H9 (cell line): ENCODE measurements at regions not wholly inside any gene's neighbourhood (a gene's known extent, or its start where the extent isn't known, plus 50 kb on each side); places are given as distances from the start of the nearest gene placed in this dataset.

ENCODE experiments used
- DNase-seq: peaks from one replicate; pipeline ENCODE4 v3.0.0-alpha.2; 2017
- H2AFZ ChIP-seq: one replicate; pipeline ENCODE4 v1.6.1; 2013; ENCODE audit warnings: mild to moderate bottlenecking, low read length, control low read depth, moderate library complexity
- H2AK5ac ChIP-seq: 2 replicates; pipeline ENCODE4 v1.6.1; 2013; ENCODE audit warnings: low read length, control low read depth, mixed read lengths; ENCODE audit not compliant: insufficient read length
- H2BK120ac ChIP-seq: one replicate; pipeline ENCODE4 v1.6.1; 2013; ENCODE audit warnings: low read depth, mild to moderate bottlenecking, low read length, control low read depth, inconsistent platforms; ENCODE audit not compliant: poor library complexity, severe bottlenecking
- H2BK12ac ChIP-seq: 2 replicates; pipeline ENCODE4 v1.6.1; 2013; ENCODE audit warnings: low read length, control low read depth, mixed read lengths, low read depth; ENCODE audit not compliant: insufficient read length
- H2BK15ac ChIP-seq: 2 replicates; pipeline ENCODE4 v1.6.1; 2013; ENCODE audit warnings: low read depth, low read length, control low read depth
- H2BK20ac ChIP-seq: one replicate; pipeline ENCODE4 v1.6.1; 2013; ENCODE audit warnings: low read depth, mild to moderate bottlenecking, low read length, control low read depth, inconsistent platforms; ENCODE audit not compliant: poor library complexity, severe bottlenecking
- H2BK5ac ChIP-seq: 2 replicates; pipeline ENCODE4 v1.6.1; 2013; ENCODE audit warnings: low read length, control low read depth, mixed read lengths; ENCODE audit not compliant: insufficient read length
- H3K14ac ChIP-seq: 2 replicates; pipeline ENCODE4 v1.6.1; 2013; ENCODE audit warnings: low read length, control low read depth; ENCODE audit not compliant: insufficient read depth
- H3K18ac ChIP-seq: 2 replicates; pipeline ENCODE4 v1.6.1; 2013; ENCODE audit warnings: low read depth, mild to moderate bottlenecking, mixed read lengths, low read length, control low read depth; ENCODE audit not compliant: insufficient read length
- H3K23ac ChIP-seq: 2 replicates; pipeline ENCODE4 v1.6.1; 2013; ENCODE audit warnings: low read length, control low read depth, mixed read lengths, low read depth; ENCODE audit not compliant: insufficient read length
- H3K23me2 ChIP-seq: 2 replicates; pipeline ENCODE4 v1.6.1; 2013; ENCODE audit warnings: low read depth, mild to moderate bottlenecking, mixed read lengths, low read length, control low read depth; ENCODE audit not compliant: insufficient read length, poor library complexity, severe bottlenecking
- H3K27ac ChIP-seq: 2 replicates; pipeline ENCODE4 v1.5.1; 2013; ENCODE audit warnings: low read length, control low read depth, mixed read lengths, low read depth; ENCODE audit not compliant: insufficient read length
- H3K27me3 ChIP-seq: 2 replicates; pipeline ENCODE4 v1.6.1; 2013; ENCODE audit warnings: low read length, control low read depth, inconsistent platforms; ENCODE audit not compliant: insufficient read depth
- H3K4ac ChIP-seq: 2 replicates; pipeline ENCODE4 v1.6.1; 2013; ENCODE audit warnings: low read depth, mild to moderate bottlenecking, control low read depth, inconsistent platforms, low read length, moderate library complexity
- H3K4me1 ChIP-seq: 2 replicates; pipeline ENCODE4 v1.6.1; 2013; ENCODE audit warnings: low read length, control low read depth, inconsistent platforms; ENCODE audit not compliant: insufficient read depth
- H3K4me2 ChIP-seq: 2 replicates; pipeline ENCODE4 v1.6.1; 2013; ENCODE audit warnings: low read length, control low read depth, mixed read lengths; ENCODE audit not compliant: insufficient read length, insufficient read depth
- H3K56ac ChIP-seq: 2 replicates; pipeline ENCODE4 v1.6.1; 2013; ENCODE audit warnings: low read depth, mild to moderate bottlenecking, mixed read lengths, low read length, control low read depth; ENCODE audit not compliant: insufficient read length
- H3K79me1 ChIP-seq: 2 replicates; pipeline ENCODE4 v1.6.1; 2013; ENCODE audit warnings: low read depth, mild to moderate bottlenecking, moderate library complexity, low read length, control low read depth, inconsistent platforms; ENCODE audit not compliant: insufficient read depth, poor library complexity, severe bottlenecking
- H3K79me2 ChIP-seq: 2 replicates; pipeline ENCODE4 v1.6.1; 2013; ENCODE audit warnings: low read length, control low read depth, inconsistent platforms; ENCODE audit not compliant: insufficient read depth
- H3K9ac ChIP-seq: 2 replicates; pipeline ENCODE4 v1.6.1; 2013; ENCODE audit warnings: low read length, control low read depth, mixed read lengths; ENCODE audit not compliant: insufficient read length; ENCODE audit errors: extremely low read depth
- H3K9me3 ChIP-seq: one replicate; pipeline ENCODE4 v1.6.1; 2013; ENCODE audit warnings: low read depth, low read length, inconsistent platforms; ENCODE audit not compliant: control insufficient read depth
- H3T11ph ChIP-seq: one replicate; pipeline ENCODE4 v1.6.1; 2013; ENCODE audit warnings: mild to moderate bottlenecking, low read length, control low read depth, inconsistent platforms
- H4K20me1 ChIP-seq: one replicate; pipeline ENCODE4 v1.6.1; 2013; ENCODE audit not compliant: control insufficient read depth, insufficient read length, insufficient read depth
- H4K5ac ChIP-seq: 2 replicates; pipeline ENCODE4 v1.6.1; 2013; ENCODE audit warnings: low read depth, mild to moderate bottlenecking, mixed read lengths, low read length, control low read depth; ENCODE audit not compliant: insufficient read length
- H4K8ac ChIP-seq: replicated peaks from 2 replicates; pipeline ENCODE4 v1.6.1; 2013; ENCODE audit warnings: low read length, control low read depth, mixed read lengths, low read depth; ENCODE audit not compliant: insufficient read length
- H4K91ac ChIP-seq: 2 replicates; pipeline ENCODE4 v1.6.1; 2013; ENCODE audit warnings: low read depth, mild to moderate bottlenecking, moderate library complexity, mixed read lengths, low read length, control low read depth; ENCODE audit not compliant: insufficient read length
- H3K27ac Mint-ChIP-seq, 3 experiments: 2 replicates in 2 of 3; 3 replicates in 1 of 3; pipeline ENCODE4 v1.8.0; 2020 to 2021; ENCODE audit warnings: mixed read lengths in 3 of 3, mild to moderate bottlenecking in 1 of 3, moderate library complexity in 1 of 3
- H3K27me3 Mint-ChIP-seq: 2 replicates; pipeline ENCODE4 v1.8.0; 2021; ENCODE audit warnings: low read depth, mild to moderate bottlenecking, moderate library complexity, mixed read lengths
- H3K36me3 Mint-ChIP-seq, 3 experiments: 2 replicates in 2 of 3; 3 replicates in 1 of 3; pipeline ENCODE4 v1.8.0; 2020 to 2021; ENCODE audit warnings: low read depth in 3 of 3, mixed read lengths in 3 of 3; ENCODE audit not compliant: insufficient read depth in 1 of 3
- H3K4me1 Mint-ChIP-seq, 2 experiments: 2 replicates each; pipeline ENCODE4 v1.8.0; 2020; ENCODE audit warnings: mixed read lengths in 2 of 2
- H3K4me3 Mint-ChIP-seq, 2 experiments: 2 replicates in 1 of 2; 3 replicates in 1 of 2; pipeline ENCODE4 v1.8.0; 2020 to 2021; ENCODE audit warnings: mild to moderate bottlenecking in 2 of 2, mixed read lengths in 2 of 2, moderate library complexity in 1 of 2
- H3K9me3 Mint-ChIP-seq, 2 experiments: 2 replicates in 1 of 2; 3 replicates in 1 of 2; pipeline ENCODE4 v1.8.0; 2020; ENCODE audit warnings: mild to moderate bottlenecking in 2 of 2, mixed read lengths in 2 of 2, moderate library complexity in 1 of 2
- CTCF ChIP-seq: fragments of 200-600 bp; sonication (generic); conservative IDR thresholded peaks from 3 replicates; pipeline ENCODE4 v1.8.0; 2021; ENCODE audit warnings: antibody characterized with exemption, mild to moderate bottlenecking
- WGBS: extraction: QIAGEN DNeasy Blood & Tissue Kit; methylation state at CpG from one replicate; pipeline ENCODE4 v1.1.7; 2013; ENCODE audit warnings: missing lambda C conversion rate, low lambda C conversion rate, mixed read lengths; ENCODE audit not compliant: insufficient read length; ENCODE audit errors: extremely low coverage; 5-methylcytosine and 5-hydroxymethylcytosine counted together

- Mint-ChIP-seq H3K9me3 (no peaks in the 10 kb centered on the region), H3K4me3 (no peak overlapping the region), H3K36me3 (no peaks in the 10 kb centered on the region), H3K4me1 (peaks cover 0 to 9% of the 10 kb centered on the region in 2 experiments; a peak in 1 of 4 replicates), H3K27ac (no peak overlapping the region), H3K27me3 (peaks cover 29% of the 10 kb centered on the region)
- no peak overlapping the region for H3K4me2 ChIP-seq
- no peaks in the 10 kb centered on the region for H3K79me1 ChIP-seq
- no peak overlapping the region for H4K5ac ChIP-seq
- H3K27me3 ChIP-seq: no peaks in the 10 kb centered on the region
- no peak for TF ChIP-seq CTCF
- H3K14ac ChIP-seq: no peak overlapping the region
- no peak overlapping the region for H2AFZ ChIP-seq
- H3K18ac ChIP-seq: no peak overlapping the region
- no peak overlapping the region for H2BK5ac ChIP-seq
- H3K9ac ChIP-seq: no peak overlapping the region
- no peak overlapping the region for H2BK15ac ChIP-seq
- H4K91ac ChIP-seq: no peak overlapping the region
- no CpG with 5 or more reads among the region's 6 CpGs for WGBS
- no peak overlapping the region for H2AK5ac ChIP-seq
- H4K8ac ChIP-seq: no peak overlapping the region
- no peak overlapping the region for H3K27ac ChIP-seq
- H2BK12ac ChIP-seq: no peak overlapping the region
- no peak overlapping the region for H3K56ac ChIP-seq
- no peak for DNase-seq
- H3K79me2 ChIP-seq: no peaks in the 10 kb centered on the region
- H3T11ph ChIP-seq: no peak overlapping the region
- no peak overlapping the region for H3K23ac ChIP-seq
- no peaks in the 10 kb centered on the region for H3K4me1 ChIP-seq
- no peaks in the 10 kb centered on the region for H3K23me2 ChIP-seq
- no peak overlapping the region for H2BK120ac ChIP-seq
- H3K9me3 ChIP-seq: no peaks in the 10 kb centered on the region
- no peak overlapping the region for H3K4ac ChIP-seq
- H2BK20ac ChIP-seq: no peak overlapping the region
- H4K20me1 ChIP-seq: no peaks in the 10 kb centered on the region
These were observed 203.4 kb upstream of the NAV2 start for GRCh38 chr11:19509215-19509614.
